HEK293 (cell line): ENCODE measurements at regions not wholly inside any gene's neighbourhood (a gene's known extent, or its start where the extent isn't known, plus 50 kb on each side); places are given as distances from the start of the nearest gene placed in this dataset.
A peak's percentile ranks its signal among the peaks of the same experiment; 100 is the strongest.
"Not testable (repeated sequence)": the region's sequence is repeated elsewhere in the genome, so short reads cannot be mapped to it uniquely, and the experiment has no call there.

ENCODE experiments used
- CTCF ChIA-PET: fragments of 350-600 bp; formaldehyde crosslinking; extraction: SDS; loops from one replicate; lab custom pipeline; 2021; ENCODE audit warnings: antibody characterized with exemption; lab: Yijun Ruan, JAX
- POLR2A ChIA-PET: fragments of 300-600 bp; formaldehyde crosslinking; extraction: SDS; loops from one replicate; lab custom pipeline; 2020; ENCODE audit warnings: antibody characterized with exemption, inconsistent platforms; lab: Yijun Ruan, JAX
- H3K27ac ChIP-seq: fragments of 200-500 bp; sonication (Bioruptor generic); 2 replicates; pipeline ENCODE4 v1.5.1; 2014; ENCODE audit warnings: low read depth, low read length, control low read depth, inconsistent platforms; ENCODE audit errors: extremely low read depth
- H3K36me3 ChIP-seq, 2 experiments: fragments of 200-500 bp in 1 of 2; sonication (Bioruptor generic) in 1 of 2; 1 replicate in 1 of 2; 2 replicates in 1 of 2; pipeline ENCODE4 v1.5.1; 2014 to 2017; ENCODE audit warnings: inconsistent platforms in 2 of 2, low read length in 2 of 2; ENCODE audit not compliant: control insufficient read depth in 2 of 2, insufficient read depth in 1 of 2
- H3K4me1 ChIP-seq: fragments of 200-500 bp; sonication (Bioruptor generic); 2 replicates; pipeline ENCODE4 v1.5.1; 2014; ENCODE audit warnings: mild to moderate bottlenecking, low read length, inconsistent platforms; ENCODE audit not compliant: control insufficient read depth, insufficient read depth
- H3K4me3 ChIP-seq: 2 replicates; pipeline ENCODE4 v1.5.1; 2011; ENCODE audit warnings: low read depth, mild to moderate bottlenecking, control low read depth, low read length, moderate library complexity
- H3K9me3 ChIP-seq: fragments of 200-500 bp; sonication (Bioruptor generic); 2 replicates; pipeline ENCODE4 v1.5.1; 2014; ENCODE audit warnings: low read depth, low read length, inconsistent platforms; ENCODE audit not compliant: control insufficient read depth, insufficient read depth
- OSR2 ChIP-seq: fragments of 450-650 bp; formaldehyde crosslinking; IDR thresholded peaks from 2 replicates; pipeline ENCODE4 v1.5.1; 2016; ENCODE audit warnings: missing biosample characterization, missing genetic modification characterization
- ZBTB17 ChIP-seq: fragments of 450-650 bp; formaldehyde crosslinking; IDR thresholded peaks from 2 replicates; pipeline ENCODE4 v1.5.1; 2016; ENCODE audit warnings: missing biosample characterization, missing genetic modification characterization
- ZNF335 ChIP-seq: fragments of 450-650 bp; formaldehyde crosslinking; conservative IDR thresholded peaks from 2 replicates; pipeline ENCODE4 v1.5.1; 2016; ENCODE audit warnings: missing biosample characterization, missing genetic modification characterization

DNA sequence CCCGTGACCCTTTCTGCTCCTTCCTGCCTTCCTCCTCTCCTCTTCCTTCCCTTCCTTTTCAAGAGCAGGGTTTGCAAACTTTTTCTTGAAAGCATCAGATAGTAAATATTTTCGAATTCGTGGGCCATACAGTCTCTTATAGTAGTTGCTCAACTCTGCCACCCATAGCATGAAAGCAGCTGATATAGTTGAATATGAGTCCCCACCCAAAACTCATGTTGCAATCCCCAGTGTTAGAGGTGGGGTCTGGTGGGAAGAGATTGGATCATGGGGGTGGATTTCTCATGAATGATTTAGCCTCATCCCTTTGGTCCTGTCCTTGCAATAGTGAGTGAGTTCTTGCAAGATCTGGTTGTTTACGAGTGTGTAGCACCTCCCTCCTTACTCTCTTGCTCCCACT, 114.3 kb downstream of the UNC93B1 start:
- CTCF ChIA-PET, H3K27ac ChIP-seq, H3K4me3 ChIP-seq, POLR2A ChIA-PET, H3K9me3 ChIP-seq, H3K4me1 ChIP-seq, H3K36me3 ChIP-seq: not testable (repeated sequence)

DNA sequence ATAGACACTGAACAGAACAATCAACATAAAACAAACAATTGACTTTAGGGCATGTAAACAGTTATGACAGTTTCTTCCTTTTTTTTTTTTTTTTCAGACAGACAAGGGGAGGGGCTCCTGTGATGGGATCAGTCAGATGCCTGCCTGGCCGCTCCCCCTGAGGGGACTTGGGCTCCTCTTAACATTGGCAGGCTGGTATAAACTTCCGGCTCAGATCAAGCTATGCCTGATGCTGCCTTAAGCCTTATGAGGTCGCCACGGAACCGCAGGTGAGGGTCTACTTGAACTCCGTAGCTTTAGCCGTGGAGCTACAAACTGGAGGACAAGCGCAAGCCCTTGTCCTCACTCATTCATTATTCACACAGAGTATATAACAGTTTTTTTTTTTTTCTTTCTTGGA, 115.8 kb downstream of the UNC93B1 start:
- H3K4me3 ChIP-seq, H3K9me3 ChIP-seq, CTCF ChIA-PET, H3K36me3 ChIP-seq, H3K4me1 ChIP-seq, POLR2A ChIA-PET, H3K27ac ChIP-seq: not testable (repeated sequence)

DNA sequence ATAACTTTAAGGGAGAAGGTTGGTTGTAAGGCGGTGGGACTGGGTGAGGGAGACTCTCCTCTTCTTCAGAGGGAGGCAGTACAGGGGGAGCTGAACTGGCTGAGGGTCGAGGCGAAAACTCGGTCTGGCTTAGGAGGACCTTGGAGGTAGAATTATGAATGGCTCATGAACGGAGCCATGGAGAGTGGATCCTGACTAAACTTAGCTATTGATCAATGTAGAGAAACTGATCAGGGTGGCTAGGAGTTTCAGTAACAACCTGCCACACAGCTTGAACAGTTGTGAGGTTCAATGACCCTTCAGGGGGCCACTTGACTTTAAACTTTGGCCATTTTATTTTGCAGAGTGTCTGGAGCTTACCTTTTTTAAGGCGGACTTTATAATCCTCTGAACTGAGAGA, 117.2 kb downstream of the UNC93B1 start:
- H3K36me3 ChIP-seq, POLR2A ChIA-PET, H3K4me3 ChIP-seq, H3K9me3 ChIP-seq, H3K27ac ChIP-seq, CTCF ChIA-PET, H3K4me1 ChIP-seq: not testable (repeated sequence)

DNA sequence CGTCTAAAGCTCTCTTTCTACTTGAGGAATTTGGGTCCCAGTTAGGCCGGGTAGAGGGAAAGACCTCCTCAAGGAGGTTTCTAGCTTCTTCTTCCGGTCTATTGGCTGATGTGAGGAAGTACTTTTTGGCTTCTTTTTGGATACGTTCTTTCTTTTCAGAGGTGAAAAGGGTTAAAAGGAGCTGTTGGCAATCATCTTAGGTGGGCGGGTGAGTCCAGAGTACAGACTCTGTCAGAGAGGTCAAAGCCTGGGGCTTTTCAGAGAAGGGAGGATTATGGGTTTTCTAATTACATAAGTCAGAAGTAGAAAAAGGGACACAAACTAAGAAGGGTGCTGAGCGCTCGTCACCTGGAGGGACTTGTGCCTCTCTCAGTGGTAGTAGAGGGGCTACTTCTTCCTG, 117.7 kb downstream of the UNC93B1 start:
- H3K36me3 ChIP-seq, H3K27ac ChIP-seq, H3K4me1 ChIP-seq, H3K4me3 ChIP-seq, POLR2A ChIA-PET, H3K9me3 ChIP-seq, CTCF ChIA-PET: not testable (repeated sequence)

DNA sequence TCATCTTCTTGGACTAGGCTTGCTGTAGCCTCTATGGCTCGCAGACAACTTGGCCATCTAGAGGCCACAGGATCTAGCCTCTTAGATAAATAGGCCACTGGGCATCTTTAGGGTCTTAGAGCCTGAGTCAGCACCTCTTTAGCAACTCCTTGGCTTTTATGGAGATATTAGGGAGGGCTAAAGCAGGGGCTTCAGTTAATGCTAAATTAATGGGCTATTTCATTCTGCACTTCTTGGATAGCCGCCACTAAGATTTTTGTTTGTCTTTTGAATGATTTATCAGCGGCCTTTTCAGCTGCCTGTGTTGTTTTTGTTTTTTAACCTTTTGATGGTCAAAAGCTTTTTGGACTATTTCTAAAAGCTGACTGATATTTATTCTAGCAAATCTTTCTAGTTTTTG, 118.3 kb downstream of the UNC93B1 start:
- POLR2A ChIA-PET, CTCF ChIA-PET, H3K27ac ChIP-seq: not testable (repeated sequence)

DNA sequence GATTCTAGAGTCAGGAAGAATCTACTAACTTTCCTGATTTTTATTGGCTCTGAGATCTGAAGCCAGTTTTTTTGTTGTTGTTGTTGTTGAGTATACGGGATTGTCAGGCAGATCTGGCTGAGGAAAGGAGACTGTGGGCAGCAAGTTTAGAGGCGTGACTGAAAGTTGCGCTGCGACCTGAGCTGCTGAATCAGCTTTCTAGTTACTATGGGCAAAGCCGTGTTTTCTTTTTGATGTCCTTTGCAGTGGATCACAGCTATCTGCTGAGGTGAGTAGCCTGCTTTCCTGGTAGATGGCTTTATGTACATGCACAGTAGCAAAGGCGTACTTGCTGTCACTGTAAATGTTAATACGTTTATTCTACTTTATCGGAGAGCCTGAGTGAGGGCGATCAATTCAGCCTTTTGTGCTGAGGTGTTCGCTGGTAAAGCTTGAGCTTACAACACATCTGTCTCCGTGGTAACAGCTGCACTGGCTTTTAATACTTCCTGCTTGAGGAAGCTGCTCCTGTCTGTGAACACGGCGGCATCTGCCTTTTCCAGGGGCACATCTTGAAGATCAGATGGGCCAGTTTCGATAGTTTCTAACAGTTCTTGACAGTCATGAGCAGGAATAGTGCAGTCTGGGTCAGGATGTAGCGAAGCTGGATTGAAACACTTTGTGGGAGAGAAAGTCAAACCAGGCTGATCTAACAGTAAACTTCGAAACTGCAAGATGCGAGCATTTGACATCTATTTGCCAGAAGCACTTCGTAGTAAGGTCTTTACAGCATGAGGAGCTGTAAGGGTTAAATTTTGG, 118.9 kb downstream of the UNC93B1 start:
- H3K4me1 ChIP-seq, POLR2A ChIA-PET, H3K4me3 ChIP-seq, H3K27ac ChIP-seq, H3K9me3 ChIP-seq, H3K36me3 ChIP-seq: not testable (repeated sequence)
- CTCF ChIA-PET, result interaction anchor here (0.6 kb wide), 1 partner anchor 24 kb away, joined by 7 read pairs; no protein-coding TSS in a partner anchor
- TF ChIP-seq ZNF335 (tag by site-specific recombination) (peak; percentile 15; the same call in 1 of the 2 replicates), ZBTB17 (tag by site-specific recombination) (peak; percentile 40; the same call in 1 of the 2 replicates)

More for the DNA sequence above, 118.3 kb downstream of the UNC93B1 start:
- H3K36me3 ChIP-seq, H3K9me3 ChIP-seq, H3K4me3 ChIP-seq, H3K4me1 ChIP-seq: not testable (repeated sequence)

DNA sequence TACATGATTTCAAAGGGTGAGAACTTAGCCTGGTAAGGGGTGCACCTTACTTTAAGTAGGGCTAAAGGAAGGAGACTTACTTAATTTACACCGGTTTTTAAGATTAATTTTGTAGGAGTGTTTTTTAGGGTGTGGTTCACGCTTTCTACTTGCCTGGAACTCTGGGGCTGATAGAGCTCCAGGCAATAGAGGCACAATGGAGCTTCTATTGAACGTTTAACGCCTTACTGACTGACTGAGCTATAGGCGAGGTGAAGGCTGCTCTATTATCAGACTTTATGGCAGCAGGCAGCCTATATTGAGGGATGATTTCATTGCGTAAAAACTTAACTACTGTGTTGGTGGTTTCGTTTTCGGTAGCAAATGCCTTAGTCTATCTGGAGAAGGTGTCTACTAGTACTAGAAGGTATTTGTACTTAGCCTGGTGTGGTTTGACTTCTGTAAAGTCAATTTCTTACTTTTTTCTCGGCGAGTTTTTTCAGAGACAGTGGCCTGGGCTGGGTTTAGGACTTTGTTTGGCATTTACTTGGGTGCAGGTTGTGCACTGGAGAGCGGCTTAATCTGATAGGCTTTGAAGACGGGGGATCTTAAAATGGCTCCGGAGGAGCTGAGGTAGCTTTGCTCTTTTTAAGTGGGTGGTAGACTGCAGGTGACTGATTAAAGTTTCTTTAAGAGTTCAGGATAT, 119.7 kb downstream of the UNC93B1 start:
- CTCF ChIA-PET, H3K4me1 ChIP-seq, H3K4me3 ChIP-seq: not testable (repeated sequence)
- TF ChIP-seq ZNF335 (tag by site-specific recombination) (peak; percentile 73), OSR2 (tag by site-specific recombination) (peak; percentile 84)
- TF ChIP-seq, all 188 proteins: peak for 2; not testable (repeated sequence) for 186
- POLR2A ChIA-PET, H3K27ac ChIP-seq, H3K36me3 ChIP-seq, H3K9me3 ChIP-seq: not testable (repeated sequence)

DNA sequence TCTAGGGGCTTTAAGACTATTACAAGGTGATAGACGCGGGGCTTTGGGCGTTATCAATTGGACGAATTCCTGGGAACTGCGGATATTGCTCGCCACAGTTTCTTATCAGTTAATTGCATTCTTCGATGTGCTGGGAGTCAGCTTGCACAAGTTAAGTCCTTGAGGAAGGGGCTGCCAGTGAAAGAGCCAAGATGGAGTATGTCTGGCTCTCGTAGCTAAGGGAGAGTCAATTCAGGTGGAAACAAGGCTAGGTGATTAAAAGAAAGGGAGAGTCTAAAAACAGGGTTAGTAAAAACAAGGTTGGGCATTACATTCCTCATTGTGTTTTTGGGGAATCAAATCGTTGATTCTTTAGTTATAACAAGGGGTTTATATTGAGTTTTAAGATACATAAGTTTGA, 121.6 kb downstream of the UNC93B1 start:
- H3K9me3 ChIP-seq, POLR2A ChIA-PET, CTCF ChIA-PET: not testable (repeated sequence)

DNA sequence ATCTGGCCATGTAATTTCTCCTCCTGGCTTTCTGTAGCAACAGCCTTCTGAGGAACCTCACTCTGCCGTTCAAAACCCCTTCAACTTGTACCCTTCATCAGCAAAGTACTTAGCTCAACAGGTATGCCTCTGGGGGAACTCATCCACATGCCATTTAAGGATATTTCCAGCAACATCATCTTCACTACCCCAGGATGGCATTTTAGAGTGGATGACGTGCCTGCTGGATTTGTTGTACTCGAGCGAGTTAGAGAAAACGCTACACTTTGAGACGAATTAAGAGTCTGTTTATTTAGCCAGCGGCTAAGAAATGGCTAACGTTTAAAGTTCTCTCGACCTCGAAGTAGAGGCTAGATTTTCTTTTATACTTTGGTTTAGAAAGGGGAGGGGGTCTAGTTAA, 122.1 kb downstream of the UNC93B1 start:
- H3K27ac ChIP-seq, H3K9me3 ChIP-seq, H3K36me3 ChIP-seq, H3K4me3 ChIP-seq, POLR2A ChIA-PET, H3K4me1 ChIP-seq, CTCF ChIA-PET: not testable (repeated sequence)

More for the DNA sequence above, 121.6 kb downstream of the UNC93B1 start:
- not testable (repeated sequence) for H3K4me3 ChIP-seq, H3K4me1 ChIP-seq, H3K27ac ChIP-seq, H3K36me3 ChIP-seq

DNA sequence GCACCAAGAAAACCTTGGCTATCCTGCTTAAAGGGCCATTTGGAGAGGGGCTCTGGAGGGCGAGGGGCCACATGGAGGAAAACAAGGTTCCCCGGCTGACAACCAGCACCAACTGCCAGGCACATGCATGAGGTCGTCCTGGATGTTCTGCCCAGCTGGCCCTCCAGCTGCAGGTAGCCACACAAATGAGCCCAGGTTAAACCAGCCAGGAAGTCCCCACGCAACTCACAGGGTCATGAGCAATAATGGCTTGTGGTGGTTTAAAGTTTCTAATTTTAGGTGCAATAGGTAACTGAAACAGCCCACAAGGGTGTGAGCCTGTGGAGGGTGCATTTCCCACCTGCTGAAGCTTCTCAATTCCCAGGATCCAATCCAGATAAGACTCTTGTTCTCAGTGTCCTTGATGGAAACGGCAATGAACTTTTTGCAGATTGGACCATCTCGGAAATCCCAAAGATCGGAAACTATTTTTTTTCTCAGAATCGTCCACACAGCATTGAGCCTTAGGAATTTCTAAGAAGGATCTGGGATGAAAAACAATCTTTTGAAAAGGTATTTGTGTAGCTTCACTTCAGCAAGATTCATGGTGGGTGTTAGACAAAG, 123.2 kb downstream of the UNC93B1 start:
- POLR2A ChIA-PET, H3K4me3 ChIP-seq, H3K4me1 ChIP-seq, H3K27ac ChIP-seq, H3K36me3 ChIP-seq, H3K9me3 ChIP-seq, CTCF ChIA-PET: not testable (repeated sequence)
